ENCODE measurements at regions not wholly inside any gene's neighbourhood (a gene's known extent, or its start where the extent isn't known, plus 50 kb on each side); places are given as distances from the start of the nearest gene placed in this dataset.

DNA sequence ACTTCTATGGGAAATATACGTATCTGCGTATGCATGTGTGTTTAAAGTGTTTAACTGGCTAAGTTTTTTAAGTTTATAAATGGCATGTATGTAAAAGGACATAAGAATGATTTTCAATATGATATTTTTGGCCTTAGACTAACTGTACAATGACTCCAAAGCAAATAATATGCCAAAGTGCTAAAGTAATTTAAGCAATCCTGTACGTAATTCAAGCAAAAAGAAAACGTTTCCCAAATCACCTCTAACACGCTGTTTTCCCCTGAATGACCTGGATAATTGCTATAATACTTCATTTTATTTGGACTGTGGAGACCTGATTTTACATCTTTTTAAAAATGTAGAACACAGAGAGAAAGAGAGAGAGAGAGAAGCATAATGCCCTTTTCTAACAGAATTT lies 183.0 kb upstream of the HAND2 start:
- TF ChIP-seq, protein P1, sequence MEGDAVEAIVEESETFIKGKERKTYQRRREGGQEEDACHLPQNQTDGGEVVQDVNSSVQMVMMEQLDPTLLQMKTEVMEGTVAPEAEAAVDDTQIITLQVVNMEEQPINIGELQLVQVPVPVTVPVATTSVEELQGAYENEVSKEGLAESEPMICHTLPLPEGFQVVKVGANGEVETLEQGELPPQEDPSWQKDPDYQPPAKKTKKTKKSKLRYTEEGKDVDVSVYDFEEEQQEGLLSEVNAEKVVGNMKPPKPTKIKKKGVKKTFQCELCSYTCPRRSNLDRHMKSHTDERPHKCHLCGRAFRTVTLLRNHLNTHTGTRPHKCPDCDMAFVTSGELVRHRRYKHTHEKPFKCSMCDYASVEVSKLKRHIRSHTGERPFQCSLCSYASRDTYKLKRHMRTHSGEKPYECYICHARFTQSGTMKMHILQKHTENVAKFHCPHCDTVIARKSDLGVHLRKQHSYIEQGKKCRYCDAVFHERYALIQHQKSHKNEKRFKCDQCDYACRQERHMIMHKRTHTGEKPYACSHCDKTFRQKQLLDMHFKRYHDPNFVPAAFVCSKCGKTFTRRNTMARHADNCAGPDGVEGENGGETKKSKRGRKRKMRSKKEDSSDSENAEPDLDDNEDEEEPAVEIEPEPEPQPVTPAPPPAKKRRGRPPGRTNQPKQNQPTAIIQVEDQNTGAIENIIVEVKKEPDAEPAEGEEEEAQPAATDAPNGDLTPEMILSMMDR (IDR thresholded peaks at IDR 0.05; ENCODE audit: low read depth, low read length): no peak
- H3K4me3 ChIP-seq (ENCODE audit: low read depth, low read length): no peak overlapping the region

DNA sequence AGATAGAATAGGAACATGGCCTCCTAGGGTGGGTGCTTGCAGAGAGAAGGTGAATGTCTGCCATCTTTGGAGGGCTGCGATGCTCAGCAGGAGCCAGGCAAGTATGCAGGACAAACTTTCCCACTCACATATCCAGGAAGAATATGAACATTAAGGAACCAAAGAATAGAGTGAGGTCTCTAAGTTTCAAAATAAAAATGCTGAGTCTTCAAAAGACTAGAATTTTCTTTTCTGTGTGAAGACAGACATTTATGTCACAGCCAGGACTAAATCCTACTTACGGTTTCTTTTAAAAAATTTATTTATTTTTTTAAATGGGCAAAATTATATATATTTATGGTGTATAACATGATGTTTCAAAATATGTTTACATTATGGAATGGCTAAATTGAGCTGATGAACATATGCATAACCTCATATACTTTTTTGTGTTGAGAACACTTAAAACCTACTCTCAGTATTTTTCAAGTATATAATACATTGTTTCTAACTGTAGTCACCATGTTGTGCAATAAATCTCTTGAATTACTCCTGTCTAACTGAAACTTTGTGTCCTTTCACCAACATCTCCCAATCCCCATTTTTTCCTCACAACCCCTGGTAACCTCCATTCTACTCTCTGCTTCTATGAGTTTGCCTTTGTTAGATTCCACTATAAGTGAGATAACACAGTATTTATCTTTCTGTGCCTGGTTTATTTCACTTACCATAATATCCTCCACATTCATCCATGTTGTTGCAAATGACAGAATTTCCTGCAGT lies 177.8 kb upstream of the HAND2 start:
- no peak overlapping the region for H3K4me3 ChIP-seq (ENCODE audit: low read depth, low read length)
- TF ChIP-seq, protein P1 (IDR thresholded peaks at IDR 0.05; ENCODE audit: low read depth, low read length): no peak

DNA sequence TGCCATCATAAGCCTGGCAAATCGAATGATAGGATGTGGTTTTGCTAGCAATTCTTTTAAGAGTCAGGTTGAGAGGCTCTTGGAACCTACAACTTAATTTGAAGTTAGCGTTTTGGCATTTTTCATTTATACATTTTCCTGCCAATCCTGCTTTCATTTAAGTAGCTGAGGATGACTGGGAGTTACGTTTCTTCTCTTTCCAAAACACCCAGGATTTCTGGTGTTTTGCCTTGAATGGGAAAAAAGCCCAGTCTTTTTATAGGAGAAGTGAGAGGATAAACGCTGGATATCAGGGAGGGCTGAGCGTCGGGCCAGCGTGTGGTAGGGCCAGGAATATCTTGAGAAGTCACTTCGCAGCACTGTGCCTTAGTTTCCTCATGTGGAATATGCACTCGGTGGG lies 174.2 kb upstream of the HAND2 start:
- no peak overlapping the region for H3K4me3 ChIP-seq (ENCODE audit: low read depth, low read length)
- TF ChIP-seq, protein P1 (IDR thresholded peaks at IDR 0.05; ENCODE audit: low read depth, low read length): no peak

GRCh38 chr4:173703021-173703420 lies 173.0 kb upstream of the HAND2 start:
- TF ChIP-seq, protein P1 (IDR thresholded peaks at IDR 0.05; ENCODE audit: low read depth, low read length): no peak

DNA sequence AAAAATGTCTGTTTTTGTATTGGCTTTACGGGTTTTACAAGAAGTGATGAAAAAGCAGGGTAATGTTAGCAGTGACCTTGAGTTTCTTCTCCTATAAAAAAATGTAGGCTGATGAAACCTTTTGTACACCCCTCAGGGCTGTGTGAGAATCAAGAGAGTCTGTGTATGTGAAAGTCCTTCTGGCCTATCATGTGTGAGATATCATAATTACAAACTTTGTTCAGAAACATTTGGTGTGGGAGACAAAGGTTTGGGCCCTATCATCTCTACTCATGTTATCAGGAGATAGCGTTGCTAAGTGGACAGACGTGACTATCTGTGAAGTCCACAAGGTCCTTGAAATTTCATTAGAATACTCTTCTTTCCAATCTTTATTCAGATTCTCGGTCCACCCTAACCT lies 170.6 kb upstream of the HAND2 start:
- H3K4me3 ChIP-seq (ENCODE audit: low read depth, low read length): no peak overlapping the region
- TF ChIP-seq, protein P1 (IDR thresholded peaks at IDR 0.05; ENCODE audit: low read depth, low read length): no peak

More at GRCh38 chr4:173703021-173703420, 173.0 kb upstream of the HAND2 start:
- H3K4me3 ChIP-seq (ENCODE audit: low read depth, low read length): no peak overlapping the region

DNA sequence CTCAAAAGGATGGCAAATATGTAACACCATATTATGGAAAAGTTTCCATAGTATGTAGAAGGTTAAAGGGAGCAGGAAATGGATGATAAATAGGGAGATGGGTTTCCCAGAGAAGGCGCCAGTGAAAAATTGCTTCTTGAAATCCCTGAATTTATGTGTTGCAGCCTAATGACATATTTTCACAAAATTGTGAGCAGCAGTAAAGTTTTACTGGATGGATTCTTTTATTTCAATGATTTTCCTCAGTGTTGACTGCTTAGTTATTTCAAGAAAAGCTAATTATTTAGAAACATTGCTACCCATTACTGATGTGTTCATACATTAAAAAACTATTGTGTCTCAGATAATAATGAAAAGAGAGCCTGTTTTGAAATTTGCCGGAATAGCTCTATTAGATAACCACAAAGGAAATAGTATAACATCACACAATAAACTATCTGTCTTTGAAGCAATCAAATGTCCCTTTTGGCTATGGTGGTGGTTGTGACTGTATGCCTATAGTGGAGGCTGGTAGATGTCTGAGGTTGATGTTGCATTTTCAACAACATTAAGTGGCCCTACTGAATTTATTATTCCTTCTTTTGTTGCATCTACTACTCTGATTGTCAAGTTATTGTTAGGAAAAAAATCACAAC lies 169.9 kb upstream of the HAND2 start:
- TF ChIP-seq, protein P1 (IDR thresholded peaks at IDR 0.05; ENCODE audit: low read depth, low read length): no peak
- no peak overlapping the region for H3K4me3 ChIP-seq (ENCODE audit: low read depth, low read length)

DNA sequence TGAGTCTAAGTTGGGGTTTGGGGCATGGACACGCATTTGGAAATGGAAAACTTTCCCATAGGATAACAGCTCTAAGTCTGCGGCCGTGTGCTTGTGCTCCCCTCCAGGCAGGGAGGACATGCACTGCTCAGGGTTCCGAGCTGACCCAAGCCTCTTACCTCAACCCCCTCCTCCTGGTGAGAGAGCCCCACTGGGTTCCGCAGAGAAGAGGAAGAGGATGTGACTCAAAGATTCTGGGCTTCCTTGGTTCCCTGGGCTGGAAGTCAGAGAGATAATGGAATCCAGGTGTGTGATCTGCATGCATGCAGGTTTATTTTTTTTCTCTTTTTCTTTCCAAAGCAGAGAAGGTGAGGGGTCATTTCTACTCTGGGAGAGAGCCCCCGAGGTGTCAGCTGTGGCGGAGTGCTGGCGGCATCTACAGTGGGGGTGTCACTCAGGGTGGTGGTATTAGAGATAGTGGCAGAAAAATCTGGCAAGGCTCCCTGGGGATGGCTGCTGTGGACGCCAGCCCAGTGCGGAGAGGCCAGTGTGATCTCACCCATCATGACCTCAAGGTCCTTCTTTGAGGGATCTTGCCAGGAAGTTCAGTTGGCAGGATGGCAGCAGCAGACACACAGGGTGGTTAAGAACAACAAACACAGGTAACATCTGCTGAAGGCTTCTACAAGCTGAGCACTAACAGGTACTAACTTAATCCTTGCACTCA lies 168.7 kb upstream of the HAND2 start:
- TF ChIP-seq, protein P1 (IDR thresholded peaks at IDR 0.05; ENCODE audit: low read depth, low read length): no peak
- H3K4me3 ChIP-seq (ENCODE audit: low read depth, low read length): no peak overlapping the region

Measured in WI38 (cell line).